ENCODE measurements at regions not wholly inside any gene's neighbourhood (a gene's known extent, or its start where the extent isn't known, plus 50 kb on each side); places are given as distances from the start of the nearest gene placed in this dataset.

DNA sequence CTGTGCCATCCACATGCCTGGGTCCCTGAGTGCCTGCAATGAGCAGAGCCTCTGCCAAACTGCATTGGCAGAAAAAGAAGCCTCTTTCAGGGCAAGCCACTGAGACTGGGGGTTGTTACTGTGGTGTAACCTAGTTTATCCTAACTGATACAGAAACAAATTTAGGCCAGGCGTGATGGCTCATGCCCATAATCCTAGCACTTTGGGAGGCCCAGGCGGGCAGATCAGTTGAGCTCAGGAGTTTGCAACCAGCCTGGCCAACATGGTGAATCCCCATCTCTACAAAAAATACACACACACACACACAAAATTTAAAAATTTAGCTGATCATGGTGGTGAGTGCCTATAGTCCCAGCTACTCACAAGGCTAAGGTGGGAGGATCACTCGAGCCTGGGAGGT lies 221.6 kb downstream of the TBC1D2B start:
- TF ChIP-seq, protein P1, sequence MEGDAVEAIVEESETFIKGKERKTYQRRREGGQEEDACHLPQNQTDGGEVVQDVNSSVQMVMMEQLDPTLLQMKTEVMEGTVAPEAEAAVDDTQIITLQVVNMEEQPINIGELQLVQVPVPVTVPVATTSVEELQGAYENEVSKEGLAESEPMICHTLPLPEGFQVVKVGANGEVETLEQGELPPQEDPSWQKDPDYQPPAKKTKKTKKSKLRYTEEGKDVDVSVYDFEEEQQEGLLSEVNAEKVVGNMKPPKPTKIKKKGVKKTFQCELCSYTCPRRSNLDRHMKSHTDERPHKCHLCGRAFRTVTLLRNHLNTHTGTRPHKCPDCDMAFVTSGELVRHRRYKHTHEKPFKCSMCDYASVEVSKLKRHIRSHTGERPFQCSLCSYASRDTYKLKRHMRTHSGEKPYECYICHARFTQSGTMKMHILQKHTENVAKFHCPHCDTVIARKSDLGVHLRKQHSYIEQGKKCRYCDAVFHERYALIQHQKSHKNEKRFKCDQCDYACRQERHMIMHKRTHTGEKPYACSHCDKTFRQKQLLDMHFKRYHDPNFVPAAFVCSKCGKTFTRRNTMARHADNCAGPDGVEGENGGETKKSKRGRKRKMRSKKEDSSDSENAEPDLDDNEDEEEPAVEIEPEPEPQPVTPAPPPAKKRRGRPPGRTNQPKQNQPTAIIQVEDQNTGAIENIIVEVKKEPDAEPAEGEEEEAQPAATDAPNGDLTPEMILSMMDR (IDR thresholded peaks at IDR 0.05; ENCODE audit: insufficient read depth, missing control alignments), result no peak
- DNase-seq (ENCODE audit: insufficient read length, low spot score), result no peak
- no peak for FAIRE-seq

DNA sequence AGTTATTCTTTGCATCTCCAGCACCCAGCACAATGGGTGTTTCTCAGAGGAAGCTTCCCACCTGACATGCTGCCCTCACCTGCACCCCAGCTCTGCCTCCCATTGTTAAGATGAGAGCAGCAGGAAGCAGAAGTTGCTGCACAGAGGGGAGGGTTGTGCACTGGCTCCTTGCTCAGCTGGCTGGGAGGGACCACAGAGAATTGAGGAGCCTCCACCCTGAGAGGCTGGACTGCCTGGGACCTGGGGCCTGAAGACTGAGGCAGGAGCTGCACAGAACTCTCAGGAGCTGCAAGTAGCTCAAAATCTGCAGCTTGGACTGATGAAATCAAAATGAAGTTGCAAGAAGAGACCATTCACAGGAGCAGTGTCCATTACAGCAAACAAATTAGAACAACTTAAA lies 222.3 kb upstream of the LINGO1 start:
- TF ChIP-seq, protein P1 (IDR thresholded peaks at IDR 0.05; ENCODE audit: insufficient read depth, missing control alignments), result no peak

GRCh38 chr15:77853910-77854309 lies 221.2 kb upstream of the LINGO1 start:
- no peak for FAIRE-seq
- TF ChIP-seq, protein P1 (IDR thresholded peaks at IDR 0.05; ENCODE audit: insufficient read depth, missing control alignments), result no peak
- DNase-seq (ENCODE audit: insufficient read length, low spot score), result no peak

More for the DNA sequence above, 222.3 kb upstream of the LINGO1 start:
- DNase-seq (ENCODE audit: insufficient read length, low spot score), result no peak
- no peak for FAIRE-seq

DNA sequence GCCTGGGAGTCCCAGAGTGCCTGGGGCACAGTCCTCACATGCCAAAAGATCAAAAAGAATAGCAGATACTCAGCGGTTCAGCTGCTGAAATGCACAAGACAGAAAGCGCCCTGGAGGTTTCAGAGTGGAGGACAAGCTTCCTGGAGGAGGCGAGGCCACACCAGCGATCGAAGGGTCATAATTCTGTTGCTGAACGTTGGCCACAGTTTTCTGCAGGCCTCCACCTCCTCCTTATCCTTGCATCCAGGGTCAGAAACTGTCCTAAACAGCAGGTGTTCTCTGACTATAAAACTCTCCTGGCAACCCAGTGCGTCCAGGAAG lies 220.3 kb upstream of the LINGO1 start:
- TF ChIP-seq, protein P1 (IDR thresholded peaks at IDR 0.05; ENCODE audit: insufficient read depth, missing control alignments), result no peak
- FAIRE-seq (no peak), DNase-seq (ENCODE audit: insufficient read length, low spot score) (no peak)

DNA sequence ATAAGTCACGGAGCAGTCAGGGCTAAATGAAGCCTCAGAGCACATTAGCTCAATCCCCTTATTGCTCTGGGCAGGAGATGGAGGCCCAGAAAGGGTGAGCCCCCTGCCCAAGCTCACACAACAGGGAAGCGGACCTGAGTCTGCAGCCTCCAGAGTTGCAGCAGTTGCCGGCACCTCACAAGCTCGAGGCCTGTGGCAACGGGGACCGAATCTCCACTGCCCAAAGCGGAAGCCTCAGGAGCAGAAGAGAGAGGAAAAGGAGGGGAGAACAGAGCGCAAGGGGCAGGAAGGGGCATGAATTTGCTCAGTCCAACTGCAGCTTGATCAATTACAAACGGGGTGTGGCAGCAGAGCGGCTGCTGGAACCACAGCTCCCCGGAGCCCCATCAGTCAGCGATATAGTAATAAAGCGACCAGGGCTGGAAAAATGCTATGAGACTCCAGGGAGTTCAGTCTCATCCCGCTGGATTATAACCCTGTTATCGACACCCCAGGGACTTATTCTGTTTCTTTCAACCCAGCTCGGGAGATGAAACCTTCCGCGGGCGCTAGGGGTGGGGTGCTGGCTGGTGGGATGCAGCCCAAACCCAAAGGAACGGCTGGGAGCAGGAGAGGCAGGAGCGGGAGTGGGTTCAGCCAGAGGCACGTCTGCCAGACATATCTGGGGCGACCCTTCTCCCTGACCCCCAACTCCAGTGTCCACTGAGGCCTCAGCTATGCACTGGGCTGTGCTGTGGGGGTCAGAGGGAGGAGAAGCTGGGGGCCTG lies 219.7 kb upstream of the LINGO1 start:
- DNase-seq (ENCODE audit: insufficient read length, low spot score), result no peak
- TF ChIP-seq, protein P1 (IDR thresholded peaks at IDR 0.05; ENCODE audit: insufficient read depth, missing control alignments), result no peak
- no peak for FAIRE-seq

DNA sequence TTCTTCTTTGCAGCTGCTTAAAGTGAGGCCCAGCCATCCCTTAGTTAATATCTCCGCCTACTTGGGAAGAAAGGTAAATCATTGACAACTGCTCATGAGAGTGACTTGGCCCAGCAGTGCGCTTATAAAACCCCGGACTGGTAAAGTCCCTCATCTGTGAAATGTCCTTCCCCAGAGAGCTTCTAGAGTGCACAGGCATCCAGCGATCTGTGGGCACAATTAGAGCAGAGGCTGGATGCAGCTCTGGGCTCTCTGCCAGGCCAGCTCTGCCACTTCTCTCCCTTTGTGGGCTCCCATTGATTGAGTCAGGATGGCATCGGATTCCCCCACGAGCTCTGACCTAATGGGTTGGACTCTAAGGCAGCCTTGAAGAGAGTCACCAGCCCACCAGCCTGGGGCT lies 219.0 kb upstream of the LINGO1 start:
- TF ChIP-seq, protein P1 (IDR thresholded peaks at IDR 0.05; ENCODE audit: insufficient read depth, missing control alignments), result no peak
- DNase-seq (ENCODE audit: insufficient read length, low spot score), result no peak

GRCh38 chr15:77851086-77851485 lies 218.4 kb upstream of the LINGO1 start:
- TF ChIP-seq, protein P1 (IDR thresholded peaks at IDR 0.05; ENCODE audit: insufficient read depth, missing control alignments), result no peak
- FAIRE-seq (no peak), DNase-seq (ENCODE audit: insufficient read length, low spot score) (no peak)

More for the DNA sequence above, 219.0 kb upstream of the LINGO1 start:
- FAIRE-seq, result no peak

Measured in D721Med (cell line).